Hematopoietic multipotent progenitor cell treated with erythropoietin and hydrocortisone succinate and interleukin-3 and kit ligand, for 8 days (in vitro differentiated cells): ENCODE measurements at regions not wholly inside any gene's neighbourhood (a gene's known extent, or its start where the extent isn't known, plus 50 kb on each side); places are given as distances from the start of the nearest gene placed in this dataset.

Experiments used
- DNase-seq: peaks from one replicate; pipeline ENCODE4 v3.0.0-alpha.2; 2015

DNA sequence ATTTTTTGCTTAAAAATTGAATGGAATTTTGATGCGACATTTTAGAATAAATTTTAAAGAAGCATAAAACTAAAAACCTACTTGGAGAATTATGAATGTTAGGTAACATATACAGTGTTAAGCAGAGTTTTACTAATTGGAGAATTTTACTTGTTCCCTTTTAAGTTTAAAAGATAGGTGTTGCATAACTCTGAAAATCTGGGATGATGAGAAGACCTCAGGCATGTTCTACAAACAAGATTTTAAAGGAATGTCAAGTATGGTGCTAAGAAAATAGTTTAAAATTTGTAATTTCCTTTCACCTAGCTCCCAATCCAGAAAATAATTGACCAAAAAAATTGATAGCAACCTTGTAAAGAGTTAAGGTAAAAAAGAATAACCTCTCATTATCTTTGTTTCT lies 135.8 kb downstream of the RFC3 start:
- DNase-seq = no peak

DNA sequence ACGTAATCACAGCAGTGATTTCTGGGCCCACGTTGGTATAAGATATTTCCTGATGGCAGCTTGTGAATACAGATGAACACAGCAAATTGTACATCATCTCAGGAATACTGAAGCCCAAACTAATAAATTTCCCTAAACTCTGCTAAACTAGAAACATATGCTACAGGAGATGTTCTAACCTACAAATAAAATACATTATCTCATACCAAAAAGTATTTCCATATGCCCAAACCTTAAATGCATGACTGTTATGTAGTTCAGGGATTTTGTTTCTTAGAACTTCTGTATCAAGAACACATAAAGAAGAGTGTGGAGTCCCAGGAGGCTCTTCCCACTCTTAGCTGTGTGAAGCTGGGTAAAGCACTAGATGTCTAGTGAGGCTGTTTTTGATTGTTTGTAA lies 138.4 kb downstream of the RFC3 start:
- DNase-seq = no peak

DNA sequence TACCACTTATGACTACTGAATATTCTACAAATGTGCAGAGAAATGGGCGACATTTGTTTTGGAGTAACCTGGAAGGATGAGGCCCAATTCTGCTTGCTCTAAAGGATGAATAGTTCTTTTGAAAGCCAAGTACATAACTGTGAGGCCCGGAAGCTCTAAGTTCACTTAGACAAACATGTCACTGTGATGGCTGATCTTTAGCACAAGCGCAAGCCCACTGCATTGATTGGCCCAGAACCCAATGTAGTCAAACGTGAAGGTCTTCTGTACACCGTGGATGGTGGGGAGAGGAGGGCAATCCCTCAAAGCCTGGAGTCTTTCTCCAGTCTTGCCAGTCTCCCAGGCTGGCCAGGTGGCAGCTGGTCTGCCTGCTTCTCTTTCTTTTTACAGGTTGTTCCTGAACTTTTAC lies 139.6 kb downstream of the RFC3 start:
- DNase-seq = no peak

DNA sequence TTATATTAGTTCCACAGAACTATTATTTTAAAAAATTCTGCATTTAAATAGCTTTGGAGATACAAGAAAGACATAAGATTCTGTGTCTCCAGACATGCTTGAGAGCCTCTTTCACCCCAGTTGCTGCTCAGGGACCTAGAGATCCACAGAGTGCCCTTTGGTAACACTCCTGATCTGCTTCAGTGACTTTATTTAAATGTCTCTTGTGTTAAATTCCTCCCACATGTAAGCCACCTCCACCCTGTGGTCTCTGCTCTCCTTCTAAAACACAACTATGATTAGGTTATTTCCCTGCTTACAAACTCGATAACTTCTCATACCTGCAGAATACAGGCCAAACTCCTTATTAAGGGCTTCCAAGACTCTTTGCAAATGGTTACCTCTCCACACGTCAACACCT lies 141.0 kb downstream of the RFC3 start:
- DNase-seq = no peak

DNA sequence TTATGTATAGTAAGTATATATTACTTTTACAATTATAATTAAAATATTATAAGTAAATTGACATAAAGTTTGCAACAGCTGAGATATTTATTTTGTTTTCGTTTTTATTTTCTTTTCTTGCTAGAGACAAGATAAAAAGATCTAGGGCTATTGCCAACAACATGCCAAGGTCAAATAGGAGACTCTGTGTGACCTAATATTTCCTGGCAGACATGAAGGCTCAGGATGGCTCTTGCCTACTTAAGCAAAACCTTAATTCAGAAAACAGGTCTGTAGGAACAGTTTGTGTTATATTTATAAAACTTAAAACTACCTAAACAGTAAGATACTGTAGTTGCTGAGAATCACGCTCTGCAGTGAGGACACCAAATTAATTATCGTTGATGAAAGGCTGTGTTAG lies 145.2 kb downstream of the RFC3 start:
- DNase-seq = no peak

DNA sequence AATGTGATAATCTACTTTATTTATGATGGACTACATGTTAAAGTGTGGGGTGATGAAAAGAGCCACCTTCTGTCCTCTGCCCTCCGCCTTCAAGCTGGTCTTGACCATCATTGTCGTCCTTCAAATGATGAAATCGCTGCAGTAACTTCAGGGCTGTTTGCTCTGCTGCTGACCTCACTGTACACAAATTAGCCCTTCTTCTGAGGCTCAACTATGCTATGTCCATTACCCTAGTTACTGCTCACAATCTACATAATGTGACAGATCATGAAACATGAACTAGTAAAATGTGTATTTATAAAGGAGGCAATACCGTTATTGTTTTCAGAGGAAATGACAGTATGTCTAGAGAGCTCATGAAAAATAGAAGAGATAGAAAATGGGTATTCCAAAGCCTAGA lies 145.9 kb downstream of the RFC3 start:
- no peak for DNase-seq

DNA sequence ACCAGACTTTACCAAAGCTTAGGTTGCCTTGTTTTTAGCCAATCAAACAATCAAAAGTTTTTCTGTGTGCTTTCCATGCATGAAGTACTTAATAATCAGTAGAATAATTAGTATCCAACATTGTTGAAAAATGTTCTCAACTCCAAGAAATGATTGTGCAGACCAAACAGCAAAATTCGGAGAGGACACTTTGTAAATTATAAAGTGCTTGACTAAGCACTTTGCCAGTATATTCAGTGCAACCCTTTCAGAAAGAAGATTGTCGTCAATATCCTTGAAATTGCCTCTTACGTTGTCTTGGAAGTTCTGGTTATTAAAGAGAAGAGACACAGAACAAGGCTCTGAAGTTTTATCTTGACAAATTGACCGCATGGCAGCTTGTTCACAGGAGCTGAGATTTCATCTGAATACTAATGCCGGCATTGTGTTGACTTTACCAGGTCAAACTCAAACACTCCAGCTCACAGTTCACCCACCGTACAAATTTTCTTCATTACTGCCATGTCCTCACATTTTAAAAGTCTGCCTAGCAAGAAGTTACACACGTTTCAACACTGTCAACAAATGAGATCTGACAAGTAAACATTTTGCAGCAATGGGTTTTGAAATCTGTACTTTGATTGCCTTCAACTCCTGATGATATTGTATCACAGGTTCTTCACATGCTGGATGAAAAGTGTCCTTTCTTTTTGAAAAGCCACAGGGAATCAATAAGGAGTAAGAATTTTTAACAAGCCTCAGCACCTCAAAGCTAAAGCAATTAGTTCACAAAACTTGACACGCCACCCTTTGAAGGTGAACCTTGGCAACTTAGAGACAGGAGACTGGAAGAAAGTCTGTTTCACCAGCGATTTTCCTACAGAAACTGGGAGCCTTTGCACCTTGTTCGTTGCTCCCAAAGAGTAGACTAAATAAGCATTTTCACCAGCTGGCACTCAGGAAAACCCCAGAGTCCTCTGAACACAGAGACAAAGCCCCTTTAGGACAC lies 150.9 kb downstream of the RFC3 start:
- no peak for DNase-seq

DNA sequence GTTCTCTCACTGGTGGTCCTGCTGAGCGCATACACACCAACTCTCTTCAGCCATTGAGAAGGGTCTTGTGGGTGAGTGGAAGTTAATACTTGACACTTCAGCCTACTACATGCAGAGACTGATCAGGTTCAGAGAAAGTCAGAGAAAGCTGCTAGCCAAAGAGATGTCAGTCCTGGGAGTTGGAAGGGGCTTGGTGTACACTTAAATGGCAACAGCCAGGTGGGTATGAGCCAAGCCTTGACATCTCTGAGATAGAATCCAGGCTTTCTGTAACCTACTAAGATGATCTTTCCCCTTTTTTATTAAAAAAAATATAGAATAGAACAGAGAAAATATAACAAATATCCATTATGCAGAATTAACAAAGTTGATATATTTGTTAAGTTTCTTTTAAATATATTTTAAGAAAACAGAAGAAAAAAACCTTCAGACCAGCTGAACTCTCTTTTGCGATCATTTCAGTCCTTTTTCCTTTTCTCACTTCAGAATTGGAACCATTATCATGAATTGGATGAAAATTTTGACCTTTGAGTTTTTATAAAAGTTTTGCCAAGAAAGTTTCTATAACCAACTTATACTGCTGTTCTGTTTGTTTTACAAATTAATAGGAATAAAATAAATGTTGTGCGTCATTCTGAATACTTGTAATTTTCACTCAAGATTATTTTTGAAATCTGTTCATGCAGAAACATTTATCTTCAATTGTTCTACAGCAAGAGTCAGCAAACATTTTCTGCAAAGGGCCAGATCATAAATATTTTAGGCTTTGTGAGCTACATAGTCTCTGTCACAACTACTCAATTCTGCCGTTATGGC lies 153.0 kb downstream of the RFC3 start:
- no peak for DNase-seq

DNA sequence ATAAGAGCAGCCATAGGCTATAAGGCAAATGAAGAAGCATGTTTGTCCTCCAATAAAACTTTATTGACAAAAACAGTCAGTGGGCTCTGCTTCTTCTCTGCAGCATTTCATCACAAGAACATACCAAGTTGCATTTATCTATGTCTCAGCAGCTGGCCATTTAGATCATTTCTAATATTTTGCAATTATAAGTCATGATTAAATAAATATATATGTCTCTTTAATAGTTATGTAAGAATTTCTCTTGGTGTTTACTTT lies 153.5 kb downstream of the RFC3 start:
- DNase-seq = no peak

DNA sequence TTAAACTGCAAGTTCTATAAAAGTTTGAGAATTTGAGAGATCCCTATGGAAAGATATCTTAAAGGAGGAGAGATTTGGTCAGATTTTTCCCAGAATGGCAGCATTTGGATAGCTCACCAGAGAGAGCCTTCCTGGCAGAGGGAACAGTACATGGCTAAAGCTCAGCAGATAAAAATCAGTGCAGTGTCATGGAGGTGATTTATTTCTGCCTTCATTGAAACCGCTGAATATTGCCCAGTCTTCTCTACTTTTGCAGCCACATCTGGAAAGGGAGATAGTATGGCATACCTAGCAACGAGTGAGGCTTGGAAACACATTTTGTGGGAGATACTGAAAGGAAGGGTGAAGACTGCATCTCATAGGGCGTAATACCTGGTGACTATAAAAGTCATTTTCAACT lies 155.2 kb downstream of the RFC3 start:
- DNase-seq = no peak

DNA sequence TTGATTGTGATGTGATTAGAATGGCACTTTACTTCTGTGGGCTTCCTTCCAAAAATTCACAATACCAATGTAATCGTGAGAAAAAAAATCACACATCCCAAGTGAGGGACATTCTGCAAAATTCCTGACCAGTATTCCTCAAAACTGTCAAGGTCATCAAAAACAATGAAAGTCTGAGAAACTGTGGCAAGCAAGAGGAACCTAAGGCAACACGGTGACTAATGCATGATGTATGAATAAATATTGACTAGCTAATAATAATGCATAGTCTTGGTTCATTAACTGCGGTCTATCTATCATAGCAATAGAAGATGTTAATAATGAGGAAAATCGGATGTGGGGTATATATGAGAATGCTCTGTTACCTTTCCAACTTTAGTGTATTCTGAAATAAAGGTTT lies 159.0 kb downstream of the RFC3 start:
- no peak for DNase-seq

DNA sequence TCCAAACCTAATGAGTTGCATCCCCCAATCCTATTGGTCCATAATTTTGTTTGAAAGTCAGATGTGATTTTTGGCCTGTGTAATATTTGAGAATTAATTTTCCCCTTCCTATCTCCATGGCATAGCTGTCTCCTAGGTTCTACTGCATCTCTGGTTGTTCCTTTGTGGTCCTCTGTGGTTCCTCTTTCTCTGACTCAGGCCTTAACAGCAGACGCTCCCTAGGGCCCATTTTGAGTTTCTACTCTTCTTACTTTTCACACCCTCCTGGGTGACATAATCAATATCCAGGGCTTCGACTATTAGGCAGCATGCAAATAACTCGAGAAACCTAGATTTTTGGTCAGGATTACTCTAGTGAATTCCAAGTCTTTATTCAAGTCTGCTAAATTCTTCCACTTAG lies 160.7 kb downstream of the RFC3 start:
- DNase-seq = no peak

DNA sequence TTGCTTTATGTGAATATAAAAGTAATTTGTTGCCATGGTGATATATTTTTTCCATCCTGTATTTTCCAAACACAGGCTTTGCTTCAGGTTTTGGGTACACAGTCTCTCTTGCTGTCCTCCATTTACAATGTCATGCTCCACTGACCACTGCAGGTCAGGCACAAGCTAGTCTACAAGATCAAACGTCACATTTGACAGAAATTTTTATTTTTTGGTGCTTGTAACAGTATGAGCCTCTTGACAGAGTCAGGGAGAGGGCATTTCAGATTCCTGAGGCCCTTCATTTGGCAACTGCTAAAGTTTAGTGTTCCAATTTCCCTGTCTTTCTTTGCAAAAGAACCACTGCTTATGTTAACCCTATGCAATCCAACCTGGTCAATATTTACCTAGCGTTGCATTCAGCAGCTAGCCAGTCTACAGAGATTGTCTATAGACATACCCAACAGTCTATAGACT lies 175.0 kb downstream of the RFC3 start:
- DNase-seq = no peak

DNA sequence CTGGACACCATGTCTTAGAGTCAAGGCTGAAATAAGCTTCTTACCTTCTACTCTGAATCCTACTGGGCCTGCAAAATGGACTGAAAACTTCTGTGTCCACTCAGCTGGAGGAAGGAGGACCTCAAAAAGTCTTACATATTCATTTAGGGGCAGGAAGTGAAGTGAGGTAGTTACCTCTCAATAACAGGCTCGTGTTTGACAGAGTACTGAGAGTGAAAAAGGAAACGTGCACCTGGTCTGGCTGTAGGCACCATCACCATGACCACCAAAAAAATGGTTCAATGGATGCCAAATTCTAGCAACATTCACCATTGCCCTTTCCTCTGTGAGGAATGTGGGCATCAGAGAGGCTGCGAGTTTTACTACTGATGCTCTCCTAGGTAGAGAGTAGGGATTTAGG lies 176.2 kb downstream of the RFC3 start:
- no peak for DNase-seq

DNA sequence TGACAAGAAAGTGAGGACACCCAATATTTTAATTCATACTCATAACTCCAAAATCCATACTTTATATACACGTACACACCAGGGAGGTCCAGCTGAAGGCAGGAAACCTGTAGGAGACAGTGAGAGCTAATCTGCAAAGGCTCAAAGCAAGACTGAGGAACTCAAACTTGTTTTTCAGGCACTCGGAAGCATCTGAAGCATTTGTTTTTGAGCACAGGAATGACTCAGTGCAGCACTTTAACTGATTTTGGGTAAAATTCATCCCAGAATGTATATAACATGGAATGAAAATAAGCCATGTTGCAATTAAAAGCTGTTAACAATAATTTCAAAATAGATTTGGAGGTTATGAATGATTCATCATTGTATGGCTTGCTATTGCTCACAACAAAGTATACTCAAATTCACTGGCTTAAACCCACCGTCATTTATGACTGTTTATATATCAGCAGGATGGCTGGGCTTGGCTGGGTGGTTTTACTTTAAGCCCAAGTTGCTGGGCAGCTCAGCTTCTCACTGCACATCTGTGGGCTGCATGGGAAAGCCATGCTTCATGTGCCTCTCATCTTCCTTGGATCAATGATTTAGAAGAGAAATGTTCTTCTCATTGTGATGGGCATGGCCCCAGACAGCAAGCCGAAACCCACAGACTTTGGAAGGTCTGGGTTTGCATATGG lies 177.0 kb downstream of the RFC3 start:
- DNase-seq = no peak

DNA sequence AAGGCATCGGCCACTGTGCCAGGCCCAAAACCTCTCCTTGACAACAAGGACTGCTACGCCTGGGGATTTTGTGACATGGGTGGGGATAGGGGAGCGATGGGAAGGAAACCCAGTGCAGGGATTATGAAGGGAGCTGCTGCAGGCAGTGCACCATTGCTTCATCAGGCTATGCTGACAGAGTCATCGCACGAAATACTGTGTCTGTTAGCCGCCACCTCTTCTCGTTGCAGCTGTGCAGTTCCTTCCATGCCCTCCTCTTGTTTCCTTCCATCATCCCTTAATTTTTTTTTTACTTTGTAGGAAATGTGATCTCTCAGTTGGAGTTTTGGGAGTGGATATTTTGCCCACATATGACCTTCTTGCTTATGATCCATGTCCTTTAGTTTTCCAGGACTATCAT lies 178.7 kb downstream of the RFC3 start:
- no peak for DNase-seq

DNA sequence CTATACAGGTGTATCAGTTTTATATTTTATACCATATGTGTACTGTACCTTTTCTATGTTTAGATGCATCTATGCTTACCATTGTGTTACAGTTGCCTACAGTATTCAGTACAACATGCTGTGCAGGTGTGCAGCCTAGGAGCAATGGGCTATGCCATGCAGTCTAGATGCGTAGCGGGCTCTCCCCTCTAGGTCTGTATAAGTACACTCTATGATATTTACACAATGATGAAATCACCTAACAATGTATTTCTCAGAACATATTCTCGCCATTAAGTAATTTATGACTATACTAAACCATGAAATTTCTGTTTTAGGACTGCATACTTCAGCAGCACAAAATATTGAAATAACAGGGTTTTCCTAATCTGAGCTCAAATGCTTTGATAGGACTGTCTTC lies 179.6 kb downstream of the RFC3 start:
- DNase-seq = no peak

DNA sequence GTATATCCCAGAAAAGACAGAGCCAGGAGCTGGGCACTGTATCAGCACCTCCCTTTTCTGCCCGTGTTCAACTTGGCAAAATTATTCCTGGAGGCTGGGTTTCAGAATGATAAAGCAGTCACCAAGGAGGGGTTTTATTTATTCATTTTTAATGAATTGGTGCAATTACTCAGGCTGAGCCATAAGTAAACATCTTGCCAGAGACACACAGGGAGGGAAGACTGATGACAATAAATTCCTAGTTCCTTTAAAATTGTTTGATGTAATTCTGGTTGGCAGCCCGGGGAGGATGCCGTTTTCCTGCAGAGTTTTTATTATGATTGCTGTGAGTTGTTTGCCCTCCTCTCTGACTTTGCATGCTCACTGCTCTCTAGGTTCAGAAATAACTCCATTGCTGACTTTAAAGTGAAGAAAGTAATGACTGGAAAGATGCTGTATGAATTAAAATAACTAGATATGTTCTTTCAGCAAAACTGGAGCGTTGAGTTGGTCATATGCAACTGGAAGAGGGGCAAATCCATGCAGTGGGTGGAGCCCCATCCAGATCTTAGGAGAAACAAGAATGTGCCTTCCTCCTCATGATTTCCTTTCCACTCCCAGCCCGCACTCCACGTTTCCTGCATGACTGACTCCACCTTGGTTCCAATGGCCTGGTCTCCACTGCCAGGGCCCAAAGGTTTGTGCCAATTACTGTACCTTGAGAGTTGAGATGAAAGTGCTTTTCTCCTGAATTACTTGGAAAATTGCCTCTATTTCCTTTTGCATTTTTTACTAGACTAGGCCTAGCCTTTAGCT lies 182.1 kb downstream of the RFC3 start:
- DNase-seq = no peak

DNA sequence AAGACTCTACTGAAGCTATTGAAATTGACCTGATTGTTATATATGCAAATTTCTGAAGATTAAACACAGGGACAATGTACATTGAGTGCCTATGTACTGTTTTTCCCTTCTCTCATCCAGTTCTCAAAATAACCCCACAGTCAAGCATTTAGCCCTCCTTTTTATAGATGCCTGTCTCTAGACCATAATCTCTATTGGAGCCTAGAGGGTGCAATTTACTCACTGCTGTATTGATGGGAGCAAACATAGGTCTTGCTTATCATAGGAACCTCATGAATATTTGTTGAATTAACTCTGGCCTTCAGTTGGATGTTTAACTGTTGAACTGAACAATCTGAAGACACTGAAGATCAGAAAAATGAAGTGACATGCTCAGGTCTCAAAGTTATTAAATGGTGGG lies 183.0 kb downstream of the RFC3 start:
- DNase-seq = no peak

DNA sequence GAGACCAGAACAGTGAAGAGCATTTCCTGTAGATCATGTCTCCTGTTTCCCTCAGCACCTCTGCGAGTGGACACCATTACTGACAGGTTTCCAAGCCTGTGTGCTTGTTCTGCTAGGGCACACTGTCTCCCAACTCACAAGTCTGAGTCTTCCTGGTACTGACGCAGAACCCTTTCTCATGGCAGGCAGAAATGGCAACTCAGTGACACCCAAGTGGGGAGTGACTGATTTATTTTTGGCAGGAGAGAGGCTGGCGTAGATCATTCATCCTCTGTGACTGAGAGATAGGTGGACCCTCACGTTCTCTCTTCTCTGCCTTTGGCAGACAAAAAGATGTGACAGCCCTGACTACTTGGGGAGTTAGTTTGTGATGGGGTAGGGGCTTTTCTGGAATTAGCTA lies 183.4 kb downstream of the RFC3 start:
- DNase-seq = no peak

DNA sequence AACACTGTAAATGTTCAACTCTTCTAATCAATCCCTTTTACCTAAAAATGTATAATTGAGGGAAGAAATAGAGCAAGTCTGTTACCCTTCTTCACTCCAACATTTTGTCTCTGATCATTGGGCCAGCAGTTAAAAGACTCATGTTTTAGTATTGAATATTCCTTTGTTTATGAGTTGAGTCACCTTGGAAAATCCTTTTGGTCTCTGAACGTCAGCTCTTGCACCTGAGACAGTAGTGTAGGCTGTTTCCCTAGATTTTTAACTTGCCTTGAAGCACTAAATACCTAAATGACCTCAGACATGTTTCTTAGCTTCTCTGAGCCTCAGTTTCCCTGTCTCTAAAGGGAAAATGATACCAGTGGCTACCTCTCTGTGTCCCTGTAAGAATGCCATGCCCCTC lies 184.2 kb downstream of the RFC3 start:
- no peak for DNase-seq

DNA sequence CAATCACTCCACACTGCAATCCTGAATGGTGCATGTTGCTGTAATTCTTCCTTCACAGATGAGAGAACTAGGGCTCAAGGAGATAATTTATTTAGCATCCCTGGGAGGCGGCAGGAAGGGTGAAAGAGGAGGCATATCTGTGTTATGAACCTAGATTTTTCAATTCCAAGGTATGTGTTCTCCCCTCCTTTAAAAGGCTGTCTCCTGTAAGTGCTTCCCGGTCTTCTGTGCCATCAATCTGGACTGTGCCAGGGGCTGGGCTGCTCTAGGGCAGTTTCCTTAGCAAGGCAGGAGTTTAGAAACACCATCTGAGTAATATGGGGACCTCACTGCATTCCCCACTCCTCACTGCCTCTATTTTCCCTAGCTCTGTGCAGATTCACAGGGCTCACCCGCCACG lies 185.0 kb downstream of the RFC3 start:
- no peak for DNase-seq

DNA sequence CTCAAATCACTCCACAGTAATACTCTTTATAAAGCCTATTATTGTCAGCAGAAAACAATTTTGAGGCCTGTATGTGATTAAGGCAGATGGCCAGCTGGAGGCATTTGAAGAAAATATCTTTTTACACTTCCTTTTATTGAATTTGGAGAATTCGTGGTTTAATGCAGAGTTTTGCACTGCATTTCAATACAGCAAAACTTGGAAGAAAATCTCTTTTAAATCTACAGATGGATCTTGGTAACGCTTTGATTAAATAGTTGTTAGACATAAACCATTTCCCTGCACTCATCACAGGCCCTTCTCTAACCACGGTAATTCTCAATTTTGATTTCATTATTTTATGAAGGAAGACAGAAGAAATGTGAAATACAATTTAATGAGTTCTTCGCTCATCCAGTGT lies 185.7 kb downstream of the RFC3 start:
- DNase-seq = no peak
